Cardiac fibroblast (primary cell): ENCODE measurements at regions not wholly inside any gene's neighbourhood (a gene's known extent, or its start where the extent isn't known, plus 50 kb on each side); places are given as distances from the start of the nearest gene placed in this dataset.
"Not testable (repeated sequence)": the region's sequence is repeated elsewhere in the genome, so short reads cannot be mapped to it uniquely, and the experiment has no call there.

Experiments
- DNase-seq, 2 donors: peaks; one replicate each; pipeline versions ENCODE4 v3.0.0 to v3.0.0-alpha.2; 2010; ENCODE audit warnings: low read depth in 2 of 2
- H3K4me3 ChIP-seq, 2 donors: replicated peaks in 1 of 2; 1 replicate in 1 of 2; 2 replicates in 1 of 2; pipeline ENCODE4 v1.5.1; 2011; ENCODE audit warnings: low read depth in 2 of 2, low read length in 2 of 2, mild to moderate bottlenecking in 2 of 2, moderate library complexity in 1 of 2
- TF ChIP-seq, protein P1 (sequence below): IDR thresholded peaks from one replicate; pipeline ENCODE4 v1.5.1; 2011; ENCODE audit warnings: low read depth, mild to moderate bottlenecking, low read length, inconsistent platforms

DNA sequence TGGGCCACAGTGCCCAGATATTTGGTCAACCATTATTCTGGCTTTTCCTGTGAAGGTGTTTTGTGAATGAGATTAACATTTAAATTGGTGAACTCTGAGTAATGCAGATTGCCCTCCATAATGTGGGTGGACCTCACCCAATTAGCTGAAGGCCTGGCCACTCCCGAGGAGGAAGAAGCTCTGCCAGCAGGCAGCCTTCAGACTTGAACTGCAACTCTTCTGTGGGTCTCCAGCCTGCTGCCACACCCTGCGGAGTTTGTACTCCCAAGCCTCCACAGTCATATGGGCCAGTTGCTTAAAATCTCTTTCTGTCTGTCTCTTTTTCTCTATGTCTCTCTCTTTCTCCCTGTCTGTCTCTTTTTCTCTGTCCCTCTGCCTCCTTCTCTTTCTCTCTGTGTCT, 262.7 kb downstream of the MYCN start:
- TF ChIP-seq, protein P1, sequence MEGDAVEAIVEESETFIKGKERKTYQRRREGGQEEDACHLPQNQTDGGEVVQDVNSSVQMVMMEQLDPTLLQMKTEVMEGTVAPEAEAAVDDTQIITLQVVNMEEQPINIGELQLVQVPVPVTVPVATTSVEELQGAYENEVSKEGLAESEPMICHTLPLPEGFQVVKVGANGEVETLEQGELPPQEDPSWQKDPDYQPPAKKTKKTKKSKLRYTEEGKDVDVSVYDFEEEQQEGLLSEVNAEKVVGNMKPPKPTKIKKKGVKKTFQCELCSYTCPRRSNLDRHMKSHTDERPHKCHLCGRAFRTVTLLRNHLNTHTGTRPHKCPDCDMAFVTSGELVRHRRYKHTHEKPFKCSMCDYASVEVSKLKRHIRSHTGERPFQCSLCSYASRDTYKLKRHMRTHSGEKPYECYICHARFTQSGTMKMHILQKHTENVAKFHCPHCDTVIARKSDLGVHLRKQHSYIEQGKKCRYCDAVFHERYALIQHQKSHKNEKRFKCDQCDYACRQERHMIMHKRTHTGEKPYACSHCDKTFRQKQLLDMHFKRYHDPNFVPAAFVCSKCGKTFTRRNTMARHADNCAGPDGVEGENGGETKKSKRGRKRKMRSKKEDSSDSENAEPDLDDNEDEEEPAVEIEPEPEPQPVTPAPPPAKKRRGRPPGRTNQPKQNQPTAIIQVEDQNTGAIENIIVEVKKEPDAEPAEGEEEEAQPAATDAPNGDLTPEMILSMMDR, result no peak
- H3K4me3 ChIP-seq, result no peak overlapping the region
- no peak for DNase-seq

DNA sequence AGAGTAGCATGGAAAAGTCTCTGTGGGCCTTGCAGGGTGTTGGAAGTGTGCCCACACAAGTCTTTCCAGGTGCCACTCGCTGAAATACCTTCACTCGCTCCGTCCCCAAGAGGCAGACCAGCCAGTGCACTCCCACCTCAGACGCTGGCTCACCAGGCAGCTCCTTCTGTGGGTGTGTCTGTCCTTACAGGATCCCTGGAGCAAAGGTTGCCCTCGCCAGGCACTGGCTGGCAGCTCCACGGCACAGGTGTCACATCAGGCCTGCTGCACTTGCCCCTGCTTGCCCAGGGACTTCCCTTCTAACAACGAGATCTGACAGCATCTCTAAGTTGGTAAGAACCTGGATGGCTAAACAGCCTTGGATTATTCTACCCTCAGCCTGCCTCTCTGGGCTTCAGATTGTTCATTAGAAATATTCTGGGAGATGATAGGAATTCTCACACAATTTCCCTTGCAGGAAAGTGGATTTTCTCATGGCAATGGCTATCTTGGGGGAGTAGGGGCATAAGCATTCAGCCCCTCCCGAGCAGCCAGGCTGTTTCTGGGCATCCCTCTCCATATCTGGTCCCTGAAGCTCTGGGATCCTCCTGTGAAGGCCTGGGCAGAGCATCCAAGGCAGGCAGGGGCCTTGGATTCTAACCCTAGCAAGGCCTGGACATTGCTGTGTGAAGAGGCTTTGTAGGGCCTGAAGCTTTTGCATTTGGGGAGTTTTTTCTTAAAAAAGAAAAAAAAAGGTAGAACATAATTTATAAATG, 262.1 kb downstream of the MYCN start:
- no peak overlapping the region for H3K4me3 ChIP-seq
- TF ChIP-seq, protein P1, result no peak
- no peak for DNase-seq

DNA sequence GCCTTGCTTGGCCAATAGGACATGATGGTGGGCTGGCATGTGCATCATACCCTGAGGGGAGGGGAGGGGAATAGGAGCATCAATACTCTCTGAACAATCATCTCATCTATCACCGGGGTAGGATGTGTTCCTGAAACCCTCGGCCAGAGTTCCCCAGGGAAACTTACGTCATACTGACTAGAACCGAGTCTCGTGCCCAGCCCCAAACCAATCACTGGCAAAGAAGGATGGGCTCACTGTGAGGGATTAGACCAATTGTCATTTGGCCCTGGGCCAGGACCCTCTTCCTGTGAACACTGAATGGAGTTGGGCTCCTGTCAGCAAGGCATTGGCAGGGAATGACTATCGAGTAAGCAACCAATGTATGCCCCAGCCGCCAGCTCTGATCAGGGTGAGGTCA, 261.5 kb downstream of the MYCN start:
- no peak overlapping the region for H3K4me3 ChIP-seq
- TF ChIP-seq, protein P1, result no peak
- DNase-seq, result no peak

DNA sequence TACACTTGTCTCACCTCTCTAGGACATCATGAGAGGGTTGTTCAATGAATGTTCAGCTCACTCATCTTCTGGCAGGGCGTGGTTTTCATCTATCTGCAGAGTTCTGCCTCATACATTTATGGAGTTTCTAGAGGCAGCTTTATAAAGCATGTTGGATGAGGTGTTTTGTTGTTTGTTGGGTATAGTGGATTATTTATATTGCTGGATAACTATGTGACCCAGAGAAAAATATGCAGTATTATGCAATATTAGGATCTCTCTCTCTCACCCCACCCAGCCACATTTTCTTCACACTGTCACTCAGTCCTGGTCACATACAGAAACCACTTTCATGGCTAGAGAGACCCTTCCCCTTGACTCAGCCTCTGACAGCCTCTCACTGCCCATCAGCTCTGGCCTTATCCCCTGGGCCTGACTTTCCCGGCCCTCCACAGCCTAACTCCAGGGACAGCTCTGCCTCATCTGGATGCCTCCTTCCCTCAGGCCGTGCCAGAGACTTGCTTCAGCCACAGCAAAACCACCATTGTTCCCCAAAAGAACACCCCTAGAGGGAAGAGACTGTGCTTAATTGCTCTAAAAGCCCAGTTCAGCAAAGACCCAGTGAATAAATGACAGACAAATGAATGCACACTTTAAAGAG, 260.3 kb downstream of the MYCN start:
- no peak overlapping the region for H3K4me3 ChIP-seq
- TF ChIP-seq, protein P1, result no peak
- no peak for DNase-seq

DNA sequence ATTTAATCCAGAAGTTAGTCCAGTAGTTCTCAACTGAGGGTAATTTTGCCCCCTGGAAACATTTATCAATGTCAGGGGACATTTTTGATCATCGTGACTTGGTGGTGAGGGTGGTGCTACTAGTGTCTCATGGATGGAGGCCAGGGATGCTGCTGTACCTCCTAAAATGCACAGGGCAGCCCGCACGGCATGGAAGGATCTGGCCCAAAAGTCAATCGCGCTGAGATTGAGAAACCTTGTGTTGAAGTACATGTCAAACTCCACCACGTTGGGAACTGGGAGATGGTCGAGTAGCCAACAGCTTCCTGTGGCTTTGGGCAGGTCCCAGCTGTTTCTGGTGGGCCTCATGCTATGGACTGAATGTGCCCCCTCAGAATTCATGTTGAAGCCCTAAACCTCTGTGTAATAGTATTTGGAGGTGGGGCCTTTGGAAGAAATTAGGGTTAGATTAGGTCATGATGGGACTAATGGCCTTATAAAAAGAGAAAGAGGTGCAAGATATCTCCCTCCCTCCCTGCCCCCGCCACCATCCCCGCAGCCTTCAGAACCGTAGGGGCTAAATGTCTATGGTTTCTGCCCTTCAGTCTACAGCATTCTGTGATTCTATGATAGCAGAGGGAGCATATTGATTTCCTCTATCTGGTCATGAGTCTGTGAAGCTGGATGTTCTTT, 259.7 kb downstream of the MYCN start:
- no peak for DNase-seq
- H3K4me3 ChIP-seq, result no peak overlapping the region
- TF ChIP-seq, protein P1, result no peak

DNA sequence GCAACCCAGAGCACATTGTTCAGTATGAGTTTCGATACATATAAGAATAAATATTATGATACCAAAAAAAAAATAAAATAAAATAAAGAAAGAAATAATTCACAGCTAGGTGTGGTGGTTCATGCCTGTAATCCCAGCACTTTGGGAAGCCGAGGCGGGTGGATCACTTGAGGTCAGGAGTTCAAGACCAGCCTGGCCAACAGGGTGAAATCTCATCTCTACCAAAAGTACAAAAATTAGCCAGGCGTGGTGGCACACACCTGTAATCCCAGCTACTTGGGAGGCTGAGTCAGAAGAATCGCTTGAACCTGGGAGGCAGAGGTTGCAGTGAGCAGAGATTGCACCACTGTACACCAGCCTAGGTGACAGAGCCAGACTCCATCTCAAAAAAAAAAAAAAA, 258.9 kb downstream of the MYCN start:
- not testable (repeated sequence) for H3K4me3 ChIP-seq, DNase-seq
